GM21576 (cell line): ENCODE measurements at regions not wholly inside any gene's neighbourhood (a gene's known extent, or its start where the extent isn't known, plus 50 kb on each side); places are given as distances from the start of the nearest gene placed in this dataset.
"Not testable (repeated sequence)": the region's sequence is repeated elsewhere in the genome, so short reads cannot be mapped to it uniquely, and the experiment has no call there.

Experiments used
- ATAC-seq: cut with Tn5 transposase; IDR thresholded peaks from one replicate; pipeline ENCODE4 v1.9.1; 2021; ENCODE audit warnings: mild to moderate bottlenecking, moderate library complexity; ENCODE audit not compliant: unreplicated experiment

GRCh38 chrX:66914080-66914479 is 275.2 kb upstream of the EDA2R start:
- ATAC-seq = no peak

- ATAC-seq = no peak
These were observed 273.5 kb upstream of the EDA2R start for GRCh38 chrX:66912417-66912816.

DNA sequence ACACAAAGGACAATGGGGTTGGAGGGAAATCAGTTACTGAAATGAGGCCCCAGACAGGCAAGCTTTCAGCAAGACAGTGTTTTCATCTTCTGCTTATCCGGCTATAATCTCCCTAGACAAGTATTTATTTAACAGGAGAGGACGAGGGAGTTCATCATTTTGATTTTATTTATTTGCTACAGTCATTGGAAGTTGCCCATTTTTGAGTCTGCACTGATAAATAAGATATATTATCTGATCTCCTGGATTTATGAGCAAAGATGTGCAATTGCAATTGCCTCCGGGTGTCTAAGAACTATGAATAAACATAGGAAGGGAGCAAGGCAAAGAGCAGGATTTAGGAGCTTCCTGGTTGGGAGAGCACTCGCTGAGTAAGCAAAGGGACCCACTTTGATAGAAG is 263.2 kb upstream of the EDA2R start:
- no peak for ATAC-seq

GRCh38 chrX:66900886-66901285 is 262.0 kb upstream of the EDA2R start:
- ATAC-seq = no peak

DNA sequence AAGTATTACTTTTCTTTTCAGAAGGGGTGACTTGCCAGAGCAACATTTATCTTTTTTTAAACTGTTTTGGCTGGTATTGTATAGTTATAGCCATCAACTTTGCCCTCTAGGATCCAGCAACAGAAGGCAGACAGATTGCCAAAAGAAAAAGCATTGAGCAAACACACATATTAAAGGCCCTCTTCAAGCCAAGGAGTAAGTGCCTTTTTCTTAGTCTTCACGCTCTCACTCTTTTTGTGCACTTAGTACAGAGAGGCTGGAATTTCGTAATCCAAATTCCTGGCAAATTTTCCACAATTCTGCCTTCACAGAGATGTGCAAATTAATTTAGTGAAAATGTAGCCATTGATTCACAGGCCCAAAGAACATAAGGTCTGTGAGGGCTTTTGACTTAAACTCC is 253.1 kb upstream of the EDA2R start:
- no peak for ATAC-seq

- ATAC-seq = no peak
These were observed 250.5 kb upstream of the EDA2R start for GRCh38 chrX:66889418-66889817.

GRCh38 chrX:66882101-66882500 is 243.2 kb upstream of the EDA2R start:
- ATAC-seq = no peak

GRCh38 chrX:66876776-66877175 is 237.9 kb upstream of the EDA2R start:
- ATAC-seq = no peak

GRCh38 chrX:66872771-66873170 is 233.9 kb upstream of the EDA2R start:
- ATAC-seq = no peak

DNA sequence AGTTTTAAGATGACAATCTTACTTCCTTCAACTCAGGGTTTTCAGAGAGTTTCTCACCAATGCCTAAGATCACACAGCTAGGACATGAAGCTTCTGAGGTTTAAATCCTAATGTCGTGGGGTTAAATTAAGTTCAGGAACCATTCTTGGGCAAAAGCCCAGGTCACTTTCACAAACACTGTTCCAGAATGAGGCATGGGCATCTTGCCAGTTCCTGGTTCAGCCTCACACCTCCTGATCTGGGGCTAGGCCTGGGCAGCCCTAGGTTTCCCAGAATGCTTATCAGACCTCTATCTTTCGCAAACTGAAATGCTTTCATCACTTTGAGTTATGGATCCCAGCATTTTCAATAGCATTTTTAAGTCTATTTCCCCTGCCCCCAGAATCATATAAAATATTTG is 224.8 kb upstream of the EDA2R start:
- ATAC-seq = no peak

GRCh38 chrX:66833426-66833825 is 194.5 kb upstream of the EDA2R start:
- peak; percentile 98 for ATAC-seq

- no peak for ATAC-seq
These were observed 176.3 kb upstream of the EDA2R start for GRCh38 chrX:66815227-66815626.

DNA sequence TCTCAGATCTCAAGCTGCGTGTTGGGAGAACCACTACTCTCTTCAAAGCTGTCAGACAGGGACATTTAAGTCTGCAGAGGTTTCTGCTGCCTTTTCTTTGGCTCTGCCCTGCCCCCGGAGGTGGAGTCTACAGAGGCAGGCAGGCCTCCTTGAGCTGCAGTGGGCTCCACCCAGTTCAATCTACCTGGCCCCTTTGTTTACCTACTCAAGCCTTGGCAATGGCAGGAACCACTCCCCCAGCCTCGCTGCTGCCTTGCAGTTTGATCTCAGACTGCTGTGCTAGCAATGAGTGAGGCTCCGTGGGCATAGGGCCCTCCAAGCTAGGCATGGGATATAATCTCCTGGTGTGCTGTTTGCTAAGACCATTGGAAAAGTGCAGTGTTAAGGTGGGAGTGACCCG is 155.6 kb upstream of the EDA2R start:
- not testable (repeated sequence) for ATAC-seq

GRCh38 chrX:66766318-66766717 is 127.4 kb upstream of the EDA2R start:
- ATAC-seq = no peak

DNA sequence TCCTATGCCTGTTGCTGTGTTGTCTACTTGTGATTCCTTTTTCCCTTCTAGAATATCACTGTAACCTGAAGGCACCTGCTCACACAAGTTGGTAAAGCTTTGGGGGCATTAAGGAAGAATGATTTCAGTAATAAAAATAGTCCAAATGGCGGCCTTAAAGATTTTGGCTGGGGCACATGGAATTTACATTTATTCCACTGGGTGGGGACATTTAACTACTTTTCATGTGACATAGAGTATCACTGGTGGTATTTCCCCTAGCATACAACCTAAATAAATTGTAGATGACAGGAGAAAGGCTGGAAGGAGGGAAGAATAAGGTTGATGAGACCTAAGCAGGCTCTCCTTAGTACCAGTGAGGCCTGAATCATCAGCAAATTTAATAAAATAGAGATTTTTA is 121.8 kb upstream of the EDA2R start:
- no peak for ATAC-seq

- no peak for ATAC-seq
These were observed 117.8 kb upstream of the EDA2R start for GRCh38 chrX:66756717-66757116.

DNA sequence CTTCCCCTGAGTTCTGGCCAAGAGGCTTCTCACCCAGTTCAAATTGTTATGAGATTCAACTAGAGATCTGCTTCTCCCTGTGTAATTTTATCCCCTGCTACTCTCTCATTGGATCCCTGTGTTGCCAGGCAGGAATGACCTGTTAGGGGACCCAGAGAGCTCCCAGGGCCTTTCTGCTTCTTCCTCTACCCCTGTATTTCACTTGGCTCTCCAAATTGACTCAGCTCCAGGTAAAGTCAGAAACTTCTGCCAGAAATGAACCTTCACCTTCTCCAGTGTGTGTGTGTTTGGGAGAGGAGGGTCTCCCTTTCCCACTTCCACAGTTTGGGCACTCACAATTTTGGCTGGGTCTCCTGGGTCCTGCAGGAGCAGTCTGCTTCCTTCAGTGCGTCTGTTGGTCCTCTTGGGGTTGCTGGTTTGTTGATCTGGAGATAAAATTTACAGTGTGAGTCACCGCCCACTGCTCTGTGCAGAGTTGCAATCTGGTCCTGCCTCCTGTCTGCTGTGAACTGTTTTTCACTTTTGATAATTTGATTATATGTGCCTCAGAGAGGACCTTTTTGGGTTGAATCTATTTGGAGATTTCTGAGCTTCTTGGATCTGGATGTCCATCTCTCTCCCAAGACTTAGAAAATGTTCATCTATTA is 112.4 kb upstream of the EDA2R start:
- no peak for ATAC-seq

DNA sequence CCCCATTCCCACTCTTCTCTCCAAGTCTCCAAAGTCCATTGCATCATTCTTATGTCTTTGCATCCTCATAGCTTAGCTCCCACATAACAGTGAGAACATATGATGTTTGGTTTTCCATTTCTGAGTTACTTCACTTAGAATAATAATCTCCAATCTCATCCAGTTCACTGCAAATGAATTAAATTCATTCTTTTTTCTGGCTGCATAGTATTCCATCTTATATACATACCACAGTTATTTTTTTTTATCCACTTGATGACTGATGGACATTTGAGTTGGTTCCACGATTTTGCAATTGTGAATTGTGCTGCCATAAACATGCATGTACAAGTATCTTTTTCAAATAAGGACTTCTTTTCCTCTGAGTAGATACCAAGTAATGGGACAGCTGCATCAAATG is 105.6 kb upstream of the EDA2R start:
- not testable (repeated sequence) for ATAC-seq

DNA sequence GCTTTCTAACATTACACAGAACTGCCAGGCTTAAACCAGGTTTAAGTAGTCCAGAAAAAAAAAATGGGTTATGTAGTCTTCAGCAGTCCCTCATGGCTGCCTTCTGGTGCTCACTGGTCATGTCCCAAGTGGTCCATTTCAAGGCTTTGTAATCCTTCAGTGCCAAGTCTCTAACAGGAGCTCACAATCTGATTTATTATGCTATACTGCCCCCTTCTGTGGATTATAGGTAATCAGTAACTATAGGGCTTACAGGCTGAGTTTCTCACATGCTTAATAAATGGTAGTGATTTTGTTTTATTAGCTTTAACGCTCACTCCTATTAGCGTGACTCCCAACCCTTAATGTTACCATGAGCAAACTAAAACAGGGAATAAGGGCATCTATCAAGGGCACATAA is 92.5 kb upstream of the EDA2R start:
- no peak for ATAC-seq

DNA sequence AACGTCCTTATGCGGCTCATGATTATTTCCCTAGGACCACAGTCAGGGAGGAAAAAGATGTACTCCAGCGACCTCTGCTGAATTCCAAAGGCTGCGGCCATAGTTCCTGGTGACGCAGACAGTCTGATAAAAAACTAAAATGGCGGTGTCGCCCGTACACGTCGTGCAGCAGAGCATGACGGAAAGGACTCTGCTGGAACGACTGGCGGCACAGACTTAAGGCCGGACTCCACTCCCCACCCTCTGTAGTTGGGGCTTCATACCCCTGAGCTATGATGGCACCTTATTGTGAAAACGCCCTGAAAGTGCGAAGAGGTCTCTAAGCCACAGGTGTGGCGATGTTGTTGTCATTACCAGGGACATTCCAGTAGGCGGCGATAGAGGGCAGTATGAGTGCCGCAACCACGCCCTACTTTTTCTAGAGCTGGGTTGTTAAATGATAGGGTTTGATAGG is 90.0 kb upstream of the EDA2R start:
- ATAC-seq = peak; percentile 81

DNA sequence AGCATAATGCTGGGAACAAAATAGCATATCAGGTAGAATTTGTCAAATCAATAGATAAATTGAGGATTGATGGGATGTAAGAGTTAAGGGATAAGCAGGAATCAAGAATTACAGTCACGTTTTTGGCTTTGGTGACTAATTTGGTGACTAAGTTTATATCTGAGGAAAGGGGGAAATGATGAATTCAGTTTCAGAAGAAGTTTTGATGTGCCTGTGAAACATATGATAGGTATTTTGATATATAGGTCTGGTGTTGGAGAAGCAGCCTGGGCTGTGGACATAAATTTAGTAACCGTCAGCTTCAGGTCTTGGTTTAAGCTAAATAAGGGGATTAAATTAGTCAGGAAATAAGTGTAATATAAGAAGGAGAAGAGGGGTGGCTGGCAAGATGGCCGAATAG is 79.0 kb upstream of the EDA2R start:
- no peak for ATAC-seq

GRCh38 chrX:66698273-66699204 is 59.7 kb upstream of the EDA2R start:
- ATAC-seq = no peak
